ENCODE measurements at regions not wholly inside any gene's neighbourhood (a gene's known extent, or its start where the extent isn't known, plus 50 kb on each side); places are given as distances from the start of the nearest gene placed in this dataset.

GRCh38 chr21:15273244-15273643, 208.4 kb upstream of the NRIP1 start:
- TF ChIP-seq CTCF (conservative IDR thresholded peaks at IDR 0.05; ENCODE audit: low read depth in 2 of 2), result no peak
- TF ChIP-seq REST (IDR thresholded peaks at IDR 0.05; ENCODE audit: unreplicated experiment), result no peak
- TF ChIP-seq EZH2 (IDR thresholded peaks at IDR 0.05; ENCODE audit: low read depth, unreplicated experiment), result no peak
- TF ChIP-seq POLR2AphosphoS5 (IDR thresholded peaks at IDR 0.05; ENCODE audit: low read depth), result no peak
- TF ChIP-seq JUNB (IDR thresholded peaks at IDR 0.05; ENCODE audit: unreplicated experiment), result no peak
- TF ChIP-seq CREB1 (CRISPR knock-in tag; IDR thresholded peaks at IDR 0.05; ENCODE audit: low read depth), result no peak
- no peak for TF ChIP-seq EZH2phosphoT487 (IDR thresholded peaks at IDR 0.05; ENCODE audit: unreplicated experiment)
- TF ChIP-seq ZNF331 (CRISPR knock-in tag; IDR thresholded peaks at IDR 0.05; ENCODE audit: low read depth), result no peak
- TF ChIP-seq ETS1 (IDR thresholded peaks at IDR 0.05), result no peak

Measured in GM23338 (cell line).